ENCODE measurements at regions not wholly inside any gene's neighbourhood (a gene's known extent, or its start where the extent isn't known, plus 50 kb on each side); places are given as distances from the start of the nearest gene placed in this dataset.

DNA sequence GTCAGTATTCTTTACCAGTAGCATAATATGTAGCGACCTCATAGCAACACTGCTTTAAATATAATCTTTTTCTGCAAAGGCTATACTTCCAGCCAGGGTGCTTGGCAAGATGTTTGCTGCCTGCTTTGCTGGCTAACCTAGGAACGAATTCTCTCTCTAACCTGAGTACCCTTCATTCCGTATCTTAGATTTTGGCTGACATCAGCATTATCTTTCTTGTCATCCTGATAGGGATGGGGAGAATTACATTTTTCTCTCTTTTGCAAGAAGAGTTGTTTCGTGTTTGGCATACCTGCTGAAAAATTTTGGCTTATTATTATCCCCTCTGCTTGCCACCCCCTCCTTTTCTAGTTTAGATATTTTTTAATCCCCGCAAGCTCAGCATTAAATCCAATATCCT lies 91.2 kb upstream of the CLMP start:
- TF ChIP-seq POLR2A (IDR thresholded peaks at IDR 0.05) (no peak), POLR2AphosphoS5 (IDR thresholded peaks at IDR 0.05) (no peak)
- TF ChIP-seq, protein P1, sequence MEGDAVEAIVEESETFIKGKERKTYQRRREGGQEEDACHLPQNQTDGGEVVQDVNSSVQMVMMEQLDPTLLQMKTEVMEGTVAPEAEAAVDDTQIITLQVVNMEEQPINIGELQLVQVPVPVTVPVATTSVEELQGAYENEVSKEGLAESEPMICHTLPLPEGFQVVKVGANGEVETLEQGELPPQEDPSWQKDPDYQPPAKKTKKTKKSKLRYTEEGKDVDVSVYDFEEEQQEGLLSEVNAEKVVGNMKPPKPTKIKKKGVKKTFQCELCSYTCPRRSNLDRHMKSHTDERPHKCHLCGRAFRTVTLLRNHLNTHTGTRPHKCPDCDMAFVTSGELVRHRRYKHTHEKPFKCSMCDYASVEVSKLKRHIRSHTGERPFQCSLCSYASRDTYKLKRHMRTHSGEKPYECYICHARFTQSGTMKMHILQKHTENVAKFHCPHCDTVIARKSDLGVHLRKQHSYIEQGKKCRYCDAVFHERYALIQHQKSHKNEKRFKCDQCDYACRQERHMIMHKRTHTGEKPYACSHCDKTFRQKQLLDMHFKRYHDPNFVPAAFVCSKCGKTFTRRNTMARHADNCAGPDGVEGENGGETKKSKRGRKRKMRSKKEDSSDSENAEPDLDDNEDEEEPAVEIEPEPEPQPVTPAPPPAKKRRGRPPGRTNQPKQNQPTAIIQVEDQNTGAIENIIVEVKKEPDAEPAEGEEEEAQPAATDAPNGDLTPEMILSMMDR (IDR thresholded peaks at IDR 0.05), result no peak

Data from stomach (tissue), 4 donors.